GM19023 (cell line): ENCODE measurements at regions not wholly inside any gene's neighbourhood (a gene's known extent, or its start where the extent isn't known, plus 50 kb on each side); places are given as distances from the start of the nearest gene placed in this dataset.
"Not testable (repeated sequence)": the region's sequence is repeated elsewhere in the genome, so short reads cannot be mapped to it uniquely, and the experiment has no call there.

Source experiments
- ATAC-seq: cut with Tn5 transposase; IDR thresholded peaks from one replicate; pipeline ENCODE4 v1.9.1; 2021; ENCODE audit warnings: mild to moderate bottlenecking, moderate library complexity; ENCODE audit not compliant: unreplicated experiment

- ATAC-seq = no peak
Measured at GRCh38 chr7:69429911-69430383, 168.3 kb upstream of the AUTS2 start.

- ATAC-seq = no peak
Measured at GRCh38 chr7:69430384-69431021, 167.8 kb upstream of the AUTS2 start.

GRCh38 chr7:69431626-69432025 is 166.6 kb upstream of the AUTS2 start:
- ATAC-seq = no peak

GRCh38 chr7:69432276-69432675 is 166.0 kb upstream of the AUTS2 start:
- ATAC-seq = not testable (repeated sequence)

- no peak for ATAC-seq
Measured at GRCh38 chr7:69433081-69433480, 165.2 kb upstream of the AUTS2 start.

GRCh38 chr7:69434398-69434815 is 163.9 kb upstream of the AUTS2 start:
- ATAC-seq = no peak

GRCh38 chr7:69435711-69436110 is 162.6 kb upstream of the AUTS2 start:
- ATAC-seq = no peak

- no peak for ATAC-seq
Measured at GRCh38 chr7:69436946-69437345, 161.3 kb upstream of the AUTS2 start.

GRCh38 chr7:69438584-69439412 is 159.5 kb upstream of the AUTS2 start:
- ATAC-seq = no peak

GRCh38 chr7:69439636-69440325 is 158.5 kb upstream of the AUTS2 start:
- no peak for ATAC-seq

GRCh38 chr7:69440976-69441375 is 157.3 kb upstream of the AUTS2 start:
- ATAC-seq = no peak

- no peak for ATAC-seq
Measured at GRCh38 chr7:69443136-69443535, 155.1 kb upstream of the AUTS2 start.

- ATAC-seq = no peak
Measured at GRCh38 chr7:69445541-69445940, 152.7 kb upstream of the AUTS2 start.

GRCh38 chr7:69446213-69446612 is 152.1 kb upstream of the AUTS2 start:
- not testable (repeated sequence) for ATAC-seq

GRCh38 chr7:69448071-69448470 is 150.2 kb upstream of the AUTS2 start:
- no peak for ATAC-seq

GRCh38 chr7:69450456-69450855 is 147.8 kb upstream of the AUTS2 start:
- no peak for ATAC-seq

GRCh38 chr7:69451715-69452114 is 146.6 kb upstream of the AUTS2 start:
- ATAC-seq = no peak

- no peak for ATAC-seq
Measured at GRCh38 chr7:69452797-69453196, 145.5 kb upstream of the AUTS2 start.

GRCh38 chr7:69457595-69458504 is 140.4 kb upstream of the AUTS2 start:
- no peak for ATAC-seq

- no peak for ATAC-seq
Measured at GRCh38 chr7:69464035-69464434, 134.2 kb upstream of the AUTS2 start.

- no peak for ATAC-seq
Measured at GRCh38 chr7:69465262-69465661, 133.0 kb upstream of the AUTS2 start.
